HCT116 (cell line): ENCODE measurements at regions not wholly inside any gene's neighbourhood (a gene's known extent, or its start where the extent isn't known, plus 50 kb on each side); places are given as distances from the start of the nearest gene placed in this dataset.

Experiments used
- ATAC-seq: fragments of 200-7000 bp; cut with Tn5 transposase; 2 replicates; pipeline ENCODE4 v1.9.1; 2020; ENCODE audit warnings: mild to moderate bottlenecking, moderate library complexity
- BruUV-seq: library from RNA; stranded (reverse); fragments of 400-500 nt; replicated peaks from 2 replicates; lab custom pipeline; 2021; lab: Mats Ljungman, UMichigan
- CTCF ChIA-PET: fragments of 300-600 bp; sonication (Branson Sonifier 250); formaldehyde crosslinking; loops from one replicate; lab custom pipeline; 2021; ENCODE audit warnings: antibody characterized with exemption; lab: Charles Lee
- POLR2A ChIA-PET: fragments of 300-600, 350-600 bp; sonication (Branson Sonifier 250); formaldehyde crosslinking; loops from one replicate; lab custom pipeline; 2021; ENCODE audit warnings: antibody characterized with exemption; lab: Charles Lee
- RAD21 ChIA-PET, 2 experiments: fragments of 300-600 bp; sonication (Branson Sonifier 250); formaldehyde crosslinking; loops; one replicate each; lab custom pipeline; 2023; ENCODE audit warnings: low total read pairs in 2 of 2; ENCODE audit not compliant: uncharacterized antibody in 2 of 2, unreplicated experiment in 2 of 2, low non-redundant PET in 1 of 2; lab: Charles Lee
- DNase-seq: peaks from one replicate; pipeline ENCODE4 v3.0.0-alpha.2; 2010; ENCODE audit warnings: low read depth, low spot score
- H2AFZ ChIP-seq: fragments of 200-600 bp; shearing (Covaris generic), sonication (generic); 2 replicates; pipeline ENCODE4 v1.6.1; 2017; ENCODE audit warnings: low read depth, mixed run types, mixed read lengths, antibody characterized with exemption, low read length; ENCODE audit not compliant: poor library complexity, severe bottlenecking
- H3K27ac ChIP-seq: 2 replicates; pipeline ENCODE4 v1.5.1; 2012; ENCODE audit warnings: low read depth, low read length
- H3K27me3 ChIP-seq: fragments of 200-600 bp; sonication (generic); 2 replicates; pipeline ENCODE4 v1.6.1; 2016; ENCODE audit warnings: mixed run types, low read length, mixed read lengths; ENCODE audit not compliant: insufficient read depth
- H3K36me3 ChIP-seq, 2 experiments: fragments of 200-500 bp in 1 of 2; fragments of 200-600 bp in 1 of 2; sonication (Bioruptor generic) in 1 of 2; sonication (generic) in 1 of 2; 2 replicates each; pipeline versions ENCODE4 v1.5.1 to v1.6.1; 2014 to 2016; ENCODE audit warnings: low read length in 2 of 2, inconsistent platforms in 1 of 2, mixed read lengths in 1 of 2, mixed run types in 1 of 2; ENCODE audit not compliant: insufficient read depth in 2 of 2, control insufficient read depth in 1 of 2
- H3K4me1 ChIP-seq, 2 experiments: fragments of 200-600 bp in 1 of 2; sonication (generic) in 1 of 2; 2 replicates each; pipeline versions ENCODE4 v1.5.1 to v1.6.1; 2012 to 2017; ENCODE audit warnings: low read length in 2 of 2, inconsistent platforms in 1 of 2, mild to moderate bottlenecking in 1 of 2, mixed read lengths in 1 of 2, mixed run types in 1 of 2, moderate library complexity in 1 of 2; ENCODE audit not compliant: insufficient read depth in 2 of 2, control insufficient read depth in 1 of 2
- H3K4me2 ChIP-seq: fragments of 200-600 bp; sonication (generic); 2 replicates; pipeline ENCODE4 v1.6.1; 2017; ENCODE audit warnings: mixed run types, low read length, mixed read lengths
- H3K4me3 ChIP-seq, 2 experiments: fragments of 200-600 bp in 1 of 2; sonication (generic) in 1 of 2; replicated peaks in 1 of 2; 2 replicates each; pipeline ENCODE4 v1.5.1; 2011 to 2016; ENCODE audit warnings: low read length in 2 of 2, control low read depth in 1 of 2, low read depth in 1 of 2, mild to moderate bottlenecking in 1 of 2, mixed read lengths in 1 of 2, mixed run types in 1 of 2
- H3K79me2 ChIP-seq: fragments of 200-600 bp; sonication (generic); 2 replicates; pipeline ENCODE4 v1.6.1; 2017; ENCODE audit warnings: mild to moderate bottlenecking, mixed run types, low read length, moderate library complexity, mixed read lengths; ENCODE audit not compliant: insufficient read depth
- H3K9ac ChIP-seq: fragments of 200-600 bp; sonication (generic); 2 replicates; pipeline ENCODE4 v1.6.1; 2016; ENCODE audit warnings: low read length, mixed read lengths
- H3K9me2 ChIP-seq: fragments of 200-600 bp; sonication (generic), shearing (Covaris generic); 2 replicates; pipeline ENCODE4 v1.6.1; 2017; ENCODE audit warnings: mixed run types, mild to moderate bottlenecking, moderate library complexity; ENCODE audit not compliant: insufficient read depth
- H3K9me3 ChIP-seq, 2 experiments: fragments of 200-500 bp in 1 of 2; fragments of 200-600 bp in 1 of 2; sonication (Bioruptor generic) in 1 of 2; sonication (generic) in 1 of 2; 2 replicates each; pipeline ENCODE4 v1.6.1; 2014 to 2017; ENCODE audit warnings: low read length in 2 of 2, mixed read lengths in 2 of 2, inconsistent platforms in 1 of 2, low read depth in 1 of 2, mild to moderate bottlenecking in 1 of 2, mixed run types in 1 of 2, moderate library complexity in 1 of 2; ENCODE audit not compliant: control insufficient read depth in 1 of 2, insufficient read depth in 1 of 2
- H4K20me1 ChIP-seq: fragments of 200-600 bp; sonication (generic), shearing (Covaris generic); 2 replicates; pipeline ENCODE4 v1.6.1; 2017; ENCODE audit warnings: mixed run types, mild to moderate bottlenecking, moderate library complexity; ENCODE audit not compliant: insufficient read depth
- CBX3 ChIP-seq: IDR thresholded peaks from 2 replicates; pipeline ENCODE4 v1.6.1; 2012; ENCODE audit warnings: low read depth
- CEBPB ChIP-seq: IDR thresholded peaks from 2 replicates; pipeline ENCODE4 v1.6.1; 2012; ENCODE audit warnings: low read depth
- EGR1 ChIP-seq: IDR thresholded peaks from 2 replicates; pipeline ENCODE4 v1.6.1; 2012; ENCODE audit warnings: low read depth
- ELF1 ChIP-seq: IDR thresholded peaks from 2 replicates; pipeline ENCODE4 v1.6.1; 2012; ENCODE audit warnings: low read depth, borderline replicate concordance
- EZH2 ChIP-seq: fragments of 200-600 bp; sonication (generic); IDR thresholded peaks from 2 replicates; pipeline ENCODE4 v1.6.1; 2017; ENCODE audit warnings: antibody characterized with exemption, mixed run types
- MAX ChIP-seq: IDR thresholded peaks from 2 replicates; pipeline ENCODE4 v1.6.1; 2012
- POLR2A ChIP-seq: IDR thresholded peaks from 2 replicates; pipeline ENCODE4 v1.7.0; 2011; ENCODE audit warnings: borderline replicate concordance; ENCODE audit not compliant: insufficient read depth, insufficient read length; ENCODE audit errors: extremely low read depth
- POLR2AphosphoS5 ChIP-seq: IDR thresholded peaks from 2 replicates; pipeline ENCODE4 v1.6.1; 2011; ENCODE audit warnings: mild to moderate bottlenecking, low read depth, low read length, moderate library complexity
- REST ChIP-seq: IDR thresholded peaks from 2 replicates; pipeline ENCODE4 v1.6.1; 2012; ENCODE audit warnings: low read depth
- YY1 ChIP-seq: IDR thresholded peaks from 2 replicates; pipeline ENCODE4 v1.6.1; 2011; ENCODE audit warnings: low read length, low read depth, moderate library complexity, mild to moderate bottlenecking; ENCODE audit not compliant: insufficient replicate concordance; ENCODE audit errors: extremely low read depth
- ZBTB33 ChIP-seq: IDR thresholded peaks from 2 replicates; pipeline ENCODE4 v1.6.1; 2011; ENCODE audit warnings: mild to moderate bottlenecking, low read length, moderate library complexity; ENCODE audit not compliant: insufficient replicate concordance; ENCODE audit errors: extremely low read depth
- ZFX ChIP-seq: fragments of 450-650 bp; IDR thresholded peaks from 2 replicates; pipeline ENCODE4 v1.6.1; 2017
- ZNF274 ChIP-seq: fragments of 200-500 bp; sonication (Bioruptor generic); IDR thresholded peaks from 2 replicates; pipeline ENCODE4 v1.6.1; 2014; ENCODE audit warnings: mild to moderate bottlenecking, low read depth, low read length, inconsistent platforms
- intact Hi-C: fragments of 100-400 bp; cut with micrococcal nuclease; formaldehyde crosslinking; loops from 2 replicates; pipeline ENCODE4 v1.10.0; 2022

- RAD21 ChIA-PET, result no interaction called here
- Histone ChIP-seq H3K9me2 (no peaks in the 10 kb centered on the region), H3K27ac (no peak overlapping the region), H3K9me3 (peaks cover 0 to 8% of the 10 kb centered on the region in 2 experiments; a peak in 1 of 4 replicates), H3K79me2 (no peaks in the 10 kb centered on the region), H3K4me2 (no peak overlapping the region), H3K36me3 (no peaks in the 10 kb centered on the region), H3K4me1 (no peaks in the 10 kb centered on the region), H2AFZ (no peak overlapping the region), H3K27me3 (no peaks in the 10 kb centered on the region), H4K20me1 (no peaks in the 10 kb centered on the region), H3K4me3 (no peak overlapping the region), H3K9ac (no peak overlapping the region)
- CTCF ChIA-PET, result no interaction called here
- BruUV-seq, result no TSS peak
- intact Hi-C loops, result no loop called here
- ATAC-seq (no peak), DNase-seq (no peak)
- TF ChIP-seq REST (no peak), EZH2 (no peak), CBX3 (no peak), CEBPB (no peak), ELF1 (no peak), ZBTB33 (no peak), EGR1 (no peak), POLR2AphosphoS5 (no peak), ZFX (no peak), ZNF274 (no peak), YY1 (no peak), MAX (no peak), POLR2A (no peak)
- POLR2A ChIA-PET, result no interaction called here
Measured at GRCh38 chr7:157481389-157481788, 144.6 kb downstream of the DNAJB6 start.
